ENCODE measurements at regions not wholly inside any gene's neighbourhood (a gene's known extent, or its start where the extent isn't known, plus 50 kb on each side); places are given as distances from the start of the nearest gene placed in this dataset.

GRCh38 chr13:56393549-56393948 lies 747.2 kb upstream of the PRR20A start:
- Histone ChIP-seq H3K9me3 (no peaks in the 10 kb centered on the region), H3K27ac (no peak overlapping the region), H3K4me1 (no peaks in the 10 kb centered on the region), H3K27me3 (no peaks in the 10 kb centered on the region), H3K36me3 (no peaks in the 10 kb centered on the region), H3K4me3 (no peak overlapping the region)
- no peak for DNase-seq (ENCODE audit: low spot score in 2 of 2)
- TF ChIP-seq POLR2AphosphoS5 (IDR thresholded peaks at IDR 0.05) (no peak), POLR2A (IDR thresholded peaks at IDR 0.05) (no peak), CTCF (IDR thresholded peaks at IDR 0.05) (no peak), EP300 (IDR thresholded peaks at IDR 0.05) (no peak)
- 58% methylated on average over 1 of the region's 1 CpG for WGBS

DNA sequence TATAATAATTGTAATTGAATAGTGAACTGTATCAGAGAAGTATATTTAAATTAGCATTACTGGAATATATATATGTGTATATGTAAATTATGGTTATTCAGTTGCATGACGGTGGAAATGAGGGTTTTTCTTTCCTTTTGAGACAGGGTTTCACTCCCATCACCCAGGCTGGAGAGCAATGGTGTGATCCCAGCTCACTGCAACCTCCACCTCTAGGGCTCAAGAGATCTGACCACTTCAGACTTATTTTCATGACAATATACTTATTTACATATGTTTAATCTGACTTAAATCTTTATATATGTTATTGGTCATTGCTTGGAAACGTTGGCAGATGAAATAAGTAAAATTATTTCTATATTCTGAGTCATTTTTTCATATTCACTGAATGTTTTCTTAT lies 744.4 kb upstream of the PRR20A start:
- WGBS, result 52% methylated on average over 2 of the region's 2 CpGs

GRCh38 chr13:56400774-56401173 lies 739.9 kb upstream of the PRR20A start:
- no peaks in the 10 kb centered on the region for H3K36me3 ChIP-seq
- TF ChIP-seq POLR2AphosphoS5 (IDR thresholded peaks at IDR 0.05) (no peak), EP300 (IDR thresholded peaks at IDR 0.05) (no peak), POLR2A (IDR thresholded peaks at IDR 0.05) (no peak), CTCF (IDR thresholded peaks at IDR 0.05) (no peak)
- no peak overlapping the region for H3K27ac ChIP-seq
- H3K4me3 ChIP-seq, result no peak overlapping the region
- DNase-seq (ENCODE audit: low spot score in 2 of 2), result no peak
- no peaks in the 10 kb centered on the region for H3K9me3 ChIP-seq
- no peaks in the 10 kb centered on the region for H3K4me1 ChIP-seq
- WGBS, result 56% methylated on average over 3 of the region's 3 CpGs
- H3K27me3 ChIP-seq, result no peaks in the 10 kb centered on the region

More for the DNA sequence above, 744.4 kb upstream of the PRR20A start:
- Histone ChIP-seq H3K4me3 (no peak overlapping the region), H3K27ac (no peak overlapping the region), H3K9me3 (no peaks in the 10 kb centered on the region), H3K4me1 (no peaks in the 10 kb centered on the region), H3K27me3 (no peaks in the 10 kb centered on the region), H3K36me3 (no peaks in the 10 kb centered on the region)
- no peak for DNase-seq (ENCODE audit: low spot score in 2 of 2)
- no peak for TF ChIP-seq POLR2A (IDR thresholded peaks at IDR 0.05)
- TF ChIP-seq POLR2AphosphoS5 (IDR thresholded peaks at IDR 0.05), result no peak
- TF ChIP-seq CTCF (IDR thresholded peaks at IDR 0.05), result no peak
- no peak for TF ChIP-seq EP300 (IDR thresholded peaks at IDR 0.05)

GRCh38 chr13:56412856-56413255 lies 727.9 kb upstream of the PRR20A start:
- H3K36me3 ChIP-seq, result no peaks in the 10 kb centered on the region
- H3K4me1 ChIP-seq, result no peaks in the 10 kb centered on the region
- DNase-seq (ENCODE audit: low spot score in 2 of 2), result no peak
- TF ChIP-seq EP300 (IDR thresholded peaks at IDR 0.05) (no peak), POLR2AphosphoS5 (IDR thresholded peaks at IDR 0.05) (no peak), POLR2A (IDR thresholded peaks at IDR 0.05) (no peak), CTCF (IDR thresholded peaks at IDR 0.05) (no peak)
- no peaks in the 10 kb centered on the region for H3K9me3 ChIP-seq
- H3K27me3 ChIP-seq, result no peaks in the 10 kb centered on the region
- no peak overlapping the region for H3K4me3 ChIP-seq
- H3K27ac ChIP-seq, result no peak overlapping the region

DNA sequence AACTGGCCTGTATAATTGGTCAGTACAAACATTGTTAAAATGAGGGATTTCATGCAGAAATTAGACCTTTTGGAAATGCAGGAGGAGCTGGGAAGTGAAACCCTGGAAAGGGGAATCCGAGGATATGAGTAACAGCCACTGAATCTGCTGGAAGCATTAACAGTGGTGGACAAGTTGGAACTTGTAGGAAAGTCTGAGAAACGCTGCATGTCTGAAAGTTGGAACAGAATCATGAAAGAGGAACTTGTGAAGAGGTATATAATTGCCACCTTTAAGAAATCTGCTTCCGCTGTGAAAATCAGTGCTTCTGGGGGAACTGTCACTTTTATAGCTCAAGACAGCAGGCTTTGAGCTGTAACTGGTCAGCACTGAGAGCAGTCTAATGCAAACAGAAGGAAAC lies 716.5 kb upstream of the PRR20A start:
- no peaks in the 10 kb centered on the region for H3K4me1 ChIP-seq
- TF ChIP-seq POLR2AphosphoS5 (IDR thresholded peaks at IDR 0.05) (no peak), EP300 (IDR thresholded peaks at IDR 0.05) (no peak), POLR2A (IDR thresholded peaks at IDR 0.05) (no peak), CTCF (IDR thresholded peaks at IDR 0.05) (no peak)
- no peak for DNase-seq (ENCODE audit: low spot score in 2 of 2)
- H3K4me3 ChIP-seq, result no peak overlapping the region
- no peaks in the 10 kb centered on the region for H3K27me3 ChIP-seq
- H3K27ac ChIP-seq, result no peak overlapping the region
- H3K9me3 ChIP-seq, result no peaks in the 10 kb centered on the region
- H3K36me3 ChIP-seq, result no peaks in the 10 kb centered on the region
- 33% methylated on average over 3 of the region's 3 CpGs for WGBS

All from suprapubic skin (tissue), 4 donors.